H1 (cell line): ENCODE measurements at regions not wholly inside any gene's neighbourhood (a gene's known extent, or its start where the extent isn't known, plus 50 kb on each side); places are given as distances from the start of the nearest gene placed in this dataset.

Source experiments
- CTCF ChIA-PET: fragments of 300-600 bp; sonication (Branson Sonifier 250); formaldehyde crosslinking; loops from one replicate; lab custom pipeline; 2021; ENCODE audit not compliant: partially characterized antibody; lab: Charles Lee
- POLR2A ChIA-PET: fragments of 300-600 bp; sonication (Branson Sonifier 250); formaldehyde crosslinking; loops from one replicate; lab custom pipeline; 2021; ENCODE audit warnings: inconsistent platforms; ENCODE audit not compliant: partially characterized antibody; lab: Charles Lee
- DNase-seq, 2 experiments: peaks; one replicate each; pipeline versions ENCODE4 v3.0.0 to v3.0.0-alpha.2; 2010 to 2022; ENCODE audit warnings: low spot score in 2 of 2, low read depth in 1 of 2, mixed read lengths in 1 of 2
- FAIRE-seq: peaks from 2 replicates; lab custom pipeline; 2011; peaks lifted over from hg19 to GRCh38; lab: Jason Lieb, UNC
- H2AFZ ChIP-seq: 2 replicates; pipeline ENCODE4 v1.8.1; 2012; ENCODE audit warnings: low read length, inconsistent platforms
- H2AK5ac ChIP-seq: 2 replicates; pipeline ENCODE4 v1.6.1; 2013; ENCODE audit warnings: low read depth, low read length
- H2BK120ac ChIP-seq: replicated peaks from 2 replicates; pipeline ENCODE3; 2013; ENCODE audit warnings: low read depth, low read length, inconsistent platforms
- H2BK12ac ChIP-seq: 2 replicates; pipeline ENCODE4 v1.6.1; 2013; ENCODE audit warnings: low read depth, low read length
- H2BK15ac ChIP-seq: 2 replicates; pipeline ENCODE4 v1.6.1; 2013; ENCODE audit warnings: low read length
- H2BK20ac ChIP-seq: 2 replicates; pipeline ENCODE4 v1.6.1; 2013; ENCODE audit warnings: low read length
- H2BK5ac ChIP-seq: 2 replicates; pipeline ENCODE4 v1.6.1; 2013; ENCODE audit warnings: low read depth, low read length
- H3K14ac ChIP-seq: 2 replicates; pipeline ENCODE4 v1.6.1; 2013; ENCODE audit warnings: inconsistent platforms; ENCODE audit not compliant: insufficient read length
- H3K18ac ChIP-seq: 2 replicates; pipeline ENCODE4 v1.6.1; 2013; ENCODE audit warnings: low read length; ENCODE audit errors: extremely low read depth
- H3K23ac ChIP-seq: 2 replicates; pipeline ENCODE4 v1.6.1; 2013; ENCODE audit warnings: inconsistent platforms; ENCODE audit not compliant: insufficient read length
- H3K23me2 ChIP-seq: 2 replicates; pipeline ENCODE4 v1.6.1; 2013; ENCODE audit warnings: low read depth, low read length
- H3K27ac ChIP-seq: 2 replicates; pipeline ENCODE4 v1.6.1; 2011; ENCODE audit warnings: low read depth, low read length, inconsistent platforms
- H3K27me3 ChIP-seq, 4 experiments: replicated peaks in 1 of 4; 1 replicate in 1 of 4; 2 replicates in 3 of 4; pipeline versions ENCODE4 v1.6.1 to v1.8.1; 2011 to 2013; ENCODE audit warnings: low read length in 3 of 4, mild to moderate bottlenecking in 3 of 4, inconsistent platforms in 2 of 4, mixed read lengths in 2 of 4, moderate library complexity in 1 of 4; ENCODE audit not compliant: control insufficient read depth in 3 of 4, insufficient read depth in 3 of 4; ENCODE audit errors: extremely low read depth in 1 of 4
- H3K36me3 ChIP-seq, 4 experiments: 2 replicates each; pipeline versions ENCODE4 v1.6.1 to v1.8.1; 2011 to 2013; ENCODE audit warnings: mild to moderate bottlenecking in 4 of 4, low read length in 3 of 4, moderate library complexity in 2 of 4, control low read depth in 1 of 4, inconsistent platforms in 1 of 4; ENCODE audit not compliant: insufficient read depth in 4 of 4, control insufficient read depth in 2 of 4
- H3K4ac ChIP-seq: replicated peaks from 2 replicates; pipeline ENCODE3; 2013; ENCODE audit warnings: low read length, low read depth, mixed read lengths, inconsistent platforms; ENCODE audit not compliant: insufficient read length
- H3K4me1 ChIP-seq, 4 experiments: replicated peaks in 1 of 4; 1 replicate in 1 of 4; 2 replicates in 3 of 4; pipeline versions ENCODE4 v1.6.1 to v1.8.1; 2011 to 2013; ENCODE audit warnings: low read length in 3 of 4, inconsistent platforms in 2 of 4, mixed read lengths in 1 of 4; ENCODE audit not compliant: insufficient read depth in 4 of 4, control insufficient read depth in 3 of 4
- H3K4me2 ChIP-seq, 2 experiments: 2 replicates each; pipeline versions ENCODE4 v1.6.1 to v1.8.1; 2011 to 2013; ENCODE audit warnings: low read depth in 2 of 2, low read length in 2 of 2, control low read depth in 1 of 2, inconsistent platforms in 1 of 2, mild to moderate bottlenecking in 1 of 2; ENCODE audit not compliant: insufficient read depth in 1 of 2
- H3K4me3 ChIP-seq, 4 experiments: fragments of 200-600, 300-600 bp in 1 of 4; sonication (generic), shearing (Covaris generic), sonication (Bioruptor Twin) in 1 of 4; 2 replicates each; pipeline versions ENCODE4 v1.5.1 to v1.8.1; 2011 to 2016; ENCODE audit warnings: low read length in 4 of 4, low read depth in 3 of 4, control low read depth in 2 of 4, inconsistent platforms in 2 of 4, mild to moderate bottlenecking in 2 of 4, mixed read lengths in 1 of 4, moderate library complexity in 1 of 4; ENCODE audit not compliant: insufficient read depth in 2 of 4; ENCODE audit errors: extremely low read depth in 1 of 4
- H3K56ac ChIP-seq: replicated peaks from 2 replicates; pipeline ENCODE3; 2013; ENCODE audit warnings: low read depth, mild to moderate bottlenecking, mixed read lengths, low read length, inconsistent platforms; ENCODE audit not compliant: insufficient read length
- H3K79me1 ChIP-seq: 2 replicates; pipeline ENCODE4 v1.6.1; 2013; ENCODE audit warnings: low read depth, low read length, control low read depth
- H3K79me2 ChIP-seq, 2 experiments: 2 replicates each; pipeline versions ENCODE4 v1.6.1 to v1.8.1; 2012 to 2013; ENCODE audit warnings: low read length in 2 of 2, mild to moderate bottlenecking in 2 of 2, inconsistent platforms in 1 of 2; ENCODE audit not compliant: insufficient read depth in 2 of 2, control insufficient read depth in 1 of 2
- H3K9ac ChIP-seq, 4 experiments: replicated peaks in 1 of 4; 1 replicate in 1 of 4; 2 replicates in 3 of 4; pipeline versions ENCODE4 v1.6.1 to v1.8.1; 2011 to 2013; ENCODE audit warnings: low read depth in 3 of 4, low read length in 3 of 4, control low read depth in 2 of 4, mild to moderate bottlenecking in 2 of 4, moderate library complexity in 2 of 4, inconsistent platforms in 1 of 4; ENCODE audit errors: extremely low read depth in 1 of 4
- H3K9me3 ChIP-seq, 2 experiments: 2 replicates each; pipeline versions ENCODE4 v1.6.1 to v1.8.1; 2012 to 2013; ENCODE audit warnings: mild to moderate bottlenecking in 2 of 2, moderate library complexity in 2 of 2, control low read depth in 1 of 2, inconsistent platforms in 1 of 2, low read depth in 1 of 2, low read length in 1 of 2, mixed read lengths in 1 of 2; ENCODE audit not compliant: insufficient read depth in 2 of 2
- H4K20me1 ChIP-seq, 2 experiments: replicated peaks in 1 of 2; 2 replicates each; pipeline versions ENCODE3 to v1.8.1; 2011 to 2013; ENCODE audit warnings: inconsistent platforms in 2 of 2, low read length in 2 of 2, mild to moderate bottlenecking in 1 of 2; ENCODE audit not compliant: insufficient read depth in 2 of 2, control insufficient read depth in 1 of 2
- H4K5ac ChIP-seq: 2 replicates; pipeline ENCODE4 v1.6.1; 2013; ENCODE audit warnings: low read length, low read depth, mixed read lengths, inconsistent platforms; ENCODE audit not compliant: insufficient read length
- H4K8ac ChIP-seq: 2 replicates; pipeline ENCODE4 v1.8.0; 2013; ENCODE audit warnings: mild to moderate bottlenecking, moderate library complexity, low read length, inconsistent platforms; ENCODE audit not compliant: insufficient read depth; ENCODE audit errors: extremely low read depth
- H4K91ac ChIP-seq: replicated peaks from 2 replicates; pipeline ENCODE3; 2013; ENCODE audit warnings: low read length, mixed read lengths, inconsistent platforms; ENCODE audit not compliant: insufficient read length
- BRCA1 ChIP-seq: IDR thresholded peaks from 2 replicates; pipeline ENCODE4 v1.6.1; 2012; ENCODE audit warnings: low read depth, low read length, improper control_type of control experiment
- EZH2 ChIP-seq: fragments of 200-600 bp; sonication (generic); IDR thresholded peaks from 2 replicates; pipeline ENCODE4 v1.7.1; 2012; ENCODE audit warnings: low read depth, mild to moderate bottlenecking, moderate library complexity, low read length, inconsistent platforms; ENCODE audit not compliant: severe bottlenecking
- GABPA ChIP-seq: IDR thresholded peaks from 2 replicates; pipeline ENCODE4 v1.6.1; 2011; ENCODE audit warnings: mild to moderate bottlenecking, low read length, moderate library complexity, borderline replicate concordance; ENCODE audit not compliant: insufficient read depth
- WGBS, 2 experiments: shearing (Covaris generic) in 1 of 2; methylation state at CpG; one replicate each; pipeline versions ENCODE4 v1.1.6 to v1.1.7; 2013 to 2015; ENCODE audit warnings: low lambda C conversion rate in 2 of 2, mixed read lengths in 2 of 2, inconsistent platforms in 1 of 2, low coverage in 1 of 2, missing lambda C conversion rate in 1 of 2; ENCODE audit not compliant: insufficient replicate concordance in 2 of 2, insufficient coverage in 1 of 2, insufficient read length in 1 of 2; ENCODE audit errors: extremely low coverage in 1 of 2, missing lambda C conversion rate in 1 of 2; 5-methylcytosine and 5-hydroxymethylcytosine counted together

DNA sequence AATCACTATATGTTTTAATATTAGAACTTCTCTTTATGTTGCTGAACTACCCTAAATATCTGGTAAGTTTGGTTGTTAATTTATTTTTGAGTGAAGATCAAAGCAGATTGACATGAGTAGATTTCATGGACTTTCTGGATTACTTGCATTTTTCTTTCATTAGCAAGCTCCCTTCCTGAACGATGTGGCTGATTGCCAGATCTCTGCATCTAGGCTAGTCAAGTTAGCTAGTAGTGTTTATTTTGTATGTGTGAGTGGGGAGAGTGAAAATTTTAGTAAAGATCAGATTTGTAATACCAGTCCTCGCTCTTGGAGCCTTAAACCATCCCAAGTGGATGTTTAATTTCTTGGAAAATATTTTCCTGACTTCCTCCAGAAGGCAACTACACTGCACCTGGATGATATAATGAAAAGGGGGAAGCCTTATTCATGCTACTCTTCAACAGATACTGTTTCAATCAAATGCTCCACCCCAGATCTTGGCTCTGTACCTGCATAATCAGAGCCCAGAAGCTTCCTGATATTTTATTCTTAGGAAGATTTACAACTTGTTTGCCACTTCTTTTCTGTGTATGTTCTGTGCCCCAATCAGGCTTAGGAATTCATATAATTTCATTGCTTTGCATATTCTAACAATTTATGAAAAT is 143.2 kb upstream of the GRIA4 start:
- no peak overlapping the region for H2BK15ac ChIP-seq
- no peak overlapping the region for H2AK5ac ChIP-seq
- no peak overlapping the region for H2BK20ac ChIP-seq
- WGBS, 2 experiments: 95% methylated on average over 2 of the region's 2 CpGs; no CpG with 5 or more reads in 1 of the 2 experiments
- no peak overlapping the region for H3K4me2 ChIP-seq
- ChIA-PET CTCF (interaction anchor here (0.6 to 1.0 kb wide), 3 partner anchors 9 to 18 kb away, joined by 3 read pairs; no protein-coding TSS in a partner anchor), POLR2A (no interaction called here)
- no peak for TF ChIP-seq BRCA1
- TF ChIP-seq EZH2: no peak
- no peak for TF ChIP-seq GABPA
- no peak overlapping the region for H3K27ac ChIP-seq
- H3K79me2 ChIP-seq: no peaks in the 10 kb centered on the region
- no peaks in the 10 kb centered on the region for H3K23me2 ChIP-seq
- no peak overlapping the region for H4K91ac ChIP-seq
- no peaks in the 10 kb centered on the region for H3K36me3 ChIP-seq
- H3K9me3 ChIP-seq: no peaks in the 10 kb centered on the region
- no peak overlapping the region for H3K4me3 ChIP-seq
- H3K4me1 ChIP-seq: no peaks in the 10 kb centered on the region
- H4K5ac ChIP-seq: no peak overlapping the region
- H3K9ac ChIP-seq: no peak overlapping the region
- H4K20me1 ChIP-seq: no peaks in the 10 kb centered on the region
- no peak overlapping the region for H2BK5ac ChIP-seq
- no peaks in the 10 kb centered on the region for H3K27me3 ChIP-seq
- no peak overlapping the region for H3K14ac ChIP-seq
- H2BK120ac ChIP-seq: no peak overlapping the region
- H2BK12ac ChIP-seq: no peak overlapping the region
- H2AFZ ChIP-seq: no peak overlapping the region
- H4K8ac ChIP-seq: no peak overlapping the region
- FAIRE-seq (no peak), DNase-seq (no peak)
- H3K18ac ChIP-seq: no peak overlapping the region
- no peak overlapping the region for H3K4ac ChIP-seq
- no peaks in the 10 kb centered on the region for H3K79me1 ChIP-seq
- H3K56ac ChIP-seq: no peak overlapping the region
- H3K23ac ChIP-seq: no peak overlapping the region
